HG03280 (cell line): ENCODE measurements at regions not wholly inside any gene's neighbourhood (a gene's known extent, or its start where the extent isn't known, plus 50 kb on each side); places are given as distances from the start of the nearest gene placed in this dataset.
"Not testable (repeated sequence)": the region's sequence is repeated elsewhere in the genome, so short reads cannot be mapped to it uniquely, and the experiment has no call there.

Experiments
- ATAC-seq: cut with Tn5 transposase; IDR thresholded peaks from one replicate; pipeline ENCODE4 v1.9.1; 2021; ENCODE audit warnings: mild to moderate bottlenecking, moderate library complexity; ENCODE audit not compliant: unreplicated experiment

GRCh38 chr1:229002037-229002436, 266.8 kb downstream of the RHOU start:
- ATAC-seq: no peak

- no peak for ATAC-seq
These were observed 267.2 kb downstream of the RHOU start for GRCh38 chr1:229002451-229002960.

- no peak for ATAC-seq
These were observed 267.5 kb upstream of the RAB4A start for GRCh38 chr1:229003233-229004031.

GRCh38 chr1:229004066-229004833, 266.7 kb upstream of the RAB4A start:
- ATAC-seq: no peak

- ATAC-seq: no peak
These were observed 265.8 kb upstream of the RAB4A start for GRCh38 chr1:229005097-229005496.

- ATAC-seq: no peak
These were observed 265.4 kb upstream of the RAB4A start for GRCh38 chr1:229005556-229005955.

GRCh38 chr1:229006121-229006870, 264.6 kb upstream of the RAB4A start:
- ATAC-seq: no peak

GRCh38 chr1:229007167-229007566, 263.7 kb upstream of the RAB4A start:
- ATAC-seq: no peak

- no peak for ATAC-seq
These were observed 263.2 kb upstream of the RAB4A start for GRCh38 chr1:229007701-229008100.

GRCh38 chr1:229008347-229008746, 262.6 kb upstream of the RAB4A start:
- ATAC-seq: not testable (repeated sequence)

- ATAC-seq: no peak
These were observed 259.9 kb upstream of the RAB4A start for GRCh38 chr1:229011022-229011421.

- no peak for ATAC-seq
These were observed 258.1 kb upstream of the RAB4A start for GRCh38 chr1:229012823-229013222.

- no peak for ATAC-seq
These were observed 256.9 kb upstream of the RAB4A start for GRCh38 chr1:229013981-229014380.

GRCh38 chr1:229015806-229016205, 255.1 kb upstream of the RAB4A start:
- no peak for ATAC-seq

- ATAC-seq: no peak
These were observed 253.8 kb upstream of the RAB4A start for GRCh38 chr1:229017091-229017490.

GRCh38 chr1:229018674-229019295, 252.1 kb upstream of the RAB4A start:
- no peak for ATAC-seq

GRCh38 chr1:229019663-229020271, 251.1 kb upstream of the RAB4A start:
- ATAC-seq: no peak

- not testable (repeated sequence) for ATAC-seq
These were observed 249.9 kb upstream of the RAB4A start for GRCh38 chr1:229021034-229021433.

- ATAC-seq: no peak
These were observed 248.1 kb upstream of the RAB4A start for GRCh38 chr1:229022595-229023333.
